Caki2 (cell line): ENCODE measurements at regions not wholly inside any gene's neighbourhood (a gene's known extent, or its start where the extent isn't known, plus 50 kb on each side); places are given as distances from the start of the nearest gene placed in this dataset.

Source experiments
- DNase-seq: peaks from one replicate; pipeline ENCODE4 v3.0.0-alpha.2; 2015; ENCODE audit warnings: low read depth
- in situ Hi-C: cut with HindIII; loops from 2 replicates; pipeline ENCODE4 v1.10.0; 2016; ENCODE audit warnings: low sequenced_read_pairs, low pct_unique_long_range_greater_than_20kb, mixed read lengths

DNA sequence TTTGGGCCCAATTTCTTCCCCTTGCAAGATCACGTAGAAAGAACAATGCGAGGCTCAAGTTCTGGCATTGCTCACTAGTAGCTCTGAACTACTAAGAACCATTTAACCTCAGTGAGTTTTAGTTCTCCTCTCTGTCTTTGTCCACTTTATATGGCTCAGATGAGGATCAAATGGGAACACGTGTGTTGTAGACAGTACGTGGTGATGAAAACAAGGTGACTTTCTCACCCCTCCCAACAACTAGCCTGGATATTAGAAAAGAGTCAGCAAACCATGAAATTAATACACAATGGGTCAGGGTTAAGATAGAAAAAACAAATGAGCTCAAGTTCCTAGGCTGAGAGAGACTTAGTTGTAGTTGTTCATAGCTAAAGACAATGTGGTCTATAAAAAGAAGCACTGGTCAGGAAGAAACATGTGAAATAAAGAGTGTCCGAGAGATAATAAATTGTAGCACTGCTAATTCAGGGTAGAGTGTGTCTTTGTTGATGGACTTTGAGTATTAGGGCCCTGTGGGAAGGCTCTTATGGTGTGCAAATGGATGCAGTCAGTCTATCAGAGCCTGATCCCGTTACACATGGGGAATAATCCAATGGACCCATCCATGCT is 417.0 kb downstream of the HAPSTR1 start:
- in situ Hi-C loops: no loop called here
- DNase-seq: no peak

DNA sequence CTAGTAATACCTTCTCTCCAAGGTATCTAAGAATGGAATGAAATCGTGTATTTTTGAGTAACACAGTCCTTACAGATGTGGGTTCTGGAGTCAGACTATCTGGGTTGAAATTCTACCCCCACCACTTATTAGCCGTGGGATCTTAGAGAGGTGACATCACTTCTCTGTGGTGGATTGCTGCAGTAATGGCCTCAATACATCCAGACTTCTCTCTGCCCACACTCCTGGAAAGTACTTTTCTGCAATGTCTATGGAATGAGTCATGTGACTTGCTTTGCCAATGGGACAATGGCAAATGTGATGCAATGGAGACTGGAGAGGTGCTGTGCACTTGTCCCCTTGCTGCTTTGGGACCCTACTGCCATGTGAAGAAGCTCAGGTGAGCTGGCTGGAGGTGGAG is 418.2 kb downstream of the HAPSTR1 start:
- in situ Hi-C loops: no loop called here
- DNase-seq: no peak

DNA sequence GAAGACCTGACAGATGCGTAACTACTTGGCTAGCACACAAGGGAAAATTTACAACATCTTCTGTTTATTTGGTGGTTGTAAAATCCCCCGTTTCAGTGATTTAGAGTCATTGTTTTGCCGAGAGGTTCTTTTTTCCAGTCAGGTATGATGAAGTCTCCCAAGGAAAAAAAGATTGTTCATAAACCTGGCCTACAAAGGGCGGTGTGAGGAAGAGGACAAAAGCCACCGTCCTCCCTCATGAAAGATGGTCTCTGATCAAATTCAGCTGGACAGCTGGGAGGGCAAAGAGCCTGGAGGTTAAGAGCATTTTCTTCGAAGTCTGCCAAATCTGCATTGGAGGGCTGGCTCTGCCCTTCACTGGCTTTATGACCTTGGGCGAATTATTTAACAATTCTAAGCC is 419.9 kb downstream of the HAPSTR1 start:
- no peak for DNase-seq
- in situ Hi-C loops: no loop called here

DNA sequence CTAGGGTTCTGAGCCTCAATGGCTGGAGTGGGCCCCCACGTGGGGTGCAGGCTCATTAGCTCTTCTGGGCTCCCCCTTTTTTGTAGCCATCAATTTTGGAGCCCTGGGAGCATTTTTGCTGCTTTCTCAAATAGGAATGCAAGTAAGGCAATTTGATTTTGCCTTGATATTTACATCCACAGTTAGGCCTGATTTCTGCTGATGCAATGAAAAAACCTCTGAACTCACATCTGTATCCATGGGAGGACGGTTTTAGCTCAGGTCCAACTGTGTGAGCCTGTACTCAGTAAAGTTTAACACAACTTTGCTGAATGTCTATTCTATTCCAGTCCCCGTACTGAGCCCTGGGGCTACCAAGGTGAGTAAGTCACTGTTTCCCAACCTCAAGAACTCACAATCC is 425.0 kb downstream of the HAPSTR1 start:
- DNase-seq: no peak
- in situ Hi-C loops: no loop called here

DNA sequence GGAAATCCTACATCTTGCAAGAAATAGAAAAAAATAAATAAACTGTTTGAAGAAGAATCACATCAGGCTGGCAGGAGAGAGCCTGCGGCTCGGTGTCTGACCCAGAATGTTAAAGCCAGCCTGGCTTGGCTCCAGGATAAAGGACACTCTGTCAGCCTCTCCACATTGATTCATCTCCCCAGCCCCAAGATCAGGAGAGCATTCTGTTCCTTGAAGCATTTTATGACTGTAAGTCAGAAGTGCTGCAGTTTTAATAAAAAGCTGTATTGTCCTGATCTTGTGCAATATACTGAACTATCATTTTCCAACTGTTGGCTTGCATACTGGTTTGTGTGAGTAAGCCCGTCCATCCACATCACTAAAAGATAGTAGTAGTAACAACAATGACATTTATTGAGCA is 426.6 kb downstream of the HAPSTR1 start:
- no peak for DNase-seq
- in situ Hi-C loops: no loop called here

DNA sequence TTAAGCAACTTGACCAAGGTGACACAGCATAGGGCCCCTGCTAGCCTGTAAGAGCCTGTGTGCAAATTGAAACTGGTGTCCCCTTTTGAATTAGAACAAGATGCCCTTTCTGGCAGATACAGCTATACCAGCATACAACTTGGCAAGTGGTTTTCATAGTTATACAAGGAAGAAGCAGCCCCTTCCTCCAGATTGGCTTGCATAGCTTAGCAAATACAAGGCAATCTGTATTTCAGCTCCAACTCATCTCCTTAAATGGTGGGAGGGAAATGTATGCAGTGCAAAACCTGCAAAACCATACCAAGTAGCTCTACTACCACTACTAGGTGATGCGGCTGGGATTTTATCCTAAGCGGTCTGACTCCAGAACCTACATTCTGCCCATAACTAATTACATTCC is 427.1 kb downstream of the HAPSTR1 start:
- in situ Hi-C loops: no loop called here

DNA sequence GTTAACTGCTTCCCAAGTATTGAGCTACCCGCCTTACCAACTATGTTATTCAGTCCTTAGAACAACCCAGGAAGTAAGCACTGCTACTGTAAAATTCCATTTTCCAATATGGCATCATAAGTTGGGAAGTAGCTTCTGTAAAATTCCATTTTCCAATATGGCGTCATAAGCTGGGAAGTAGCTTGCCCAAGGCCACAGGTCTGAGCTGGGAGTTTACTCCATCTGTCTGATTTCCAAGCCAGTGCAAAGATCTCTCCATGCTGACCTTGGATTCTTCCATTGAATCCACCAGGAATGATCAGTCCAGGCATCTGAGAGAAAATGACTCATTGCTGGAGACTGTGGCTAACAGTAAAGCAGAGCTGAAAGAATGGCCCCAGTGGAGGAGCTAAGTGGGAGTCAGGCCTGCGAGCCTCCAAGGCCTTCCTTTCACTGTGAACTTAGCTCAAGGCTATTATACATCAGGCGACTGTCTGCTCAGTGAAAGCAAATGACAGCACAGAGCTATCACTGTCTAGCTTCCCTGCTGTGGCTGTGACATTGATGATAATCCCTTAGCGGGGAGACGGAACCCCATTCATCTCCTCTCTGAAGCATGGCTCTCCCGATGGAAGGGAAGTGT is 430.4 kb downstream of the HAPSTR1 start:
- in situ Hi-C loops: no loop called here
- DNase-seq: no peak

More for the DNA sequence above, 427.1 kb downstream of the HAPSTR1 start:
- DNase-seq: no peak

DNA sequence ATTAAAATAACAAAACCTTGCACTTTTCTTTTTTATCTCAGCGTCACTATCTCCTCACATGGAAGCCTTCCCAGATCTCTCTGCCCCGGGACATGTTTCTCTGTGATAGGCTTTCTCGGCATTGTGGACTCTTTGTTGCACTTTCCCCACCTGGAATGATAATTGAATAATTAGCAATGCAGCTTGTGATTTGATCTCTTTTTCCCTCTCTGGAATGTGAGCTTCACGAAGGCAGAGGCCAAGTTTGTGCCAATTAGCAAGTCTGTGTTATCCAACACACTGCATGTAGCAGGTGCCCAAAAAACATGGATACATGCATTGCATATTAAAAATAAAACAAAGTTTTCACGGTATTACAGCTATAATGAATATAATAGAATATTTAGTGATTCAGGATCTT is 431.2 kb downstream of the HAPSTR1 start:
- DNase-seq: no peak
- in situ Hi-C loops: no loop called here

DNA sequence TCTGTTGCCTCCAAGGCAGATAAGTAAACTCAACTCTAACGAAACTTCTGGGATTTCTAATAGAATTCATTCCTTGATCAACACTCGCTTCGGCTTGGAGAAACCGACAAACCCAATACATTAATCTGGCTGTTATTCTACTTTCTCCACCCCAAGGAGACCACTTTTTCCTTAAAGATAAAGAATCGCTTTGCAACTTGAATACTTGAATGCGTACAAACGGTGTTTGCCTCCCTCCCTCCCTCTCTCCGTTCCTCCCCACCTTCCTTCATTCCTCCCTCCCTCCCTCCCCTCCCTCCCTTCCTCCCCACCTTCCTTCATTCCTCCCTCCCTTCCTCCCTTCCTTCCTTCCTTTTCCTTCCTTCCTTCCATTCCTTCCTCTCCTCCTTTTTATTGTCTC is 432.6 kb downstream of the HAPSTR1 start:
- no peak for DNase-seq
- in situ Hi-C loops: no loop called here

DNA sequence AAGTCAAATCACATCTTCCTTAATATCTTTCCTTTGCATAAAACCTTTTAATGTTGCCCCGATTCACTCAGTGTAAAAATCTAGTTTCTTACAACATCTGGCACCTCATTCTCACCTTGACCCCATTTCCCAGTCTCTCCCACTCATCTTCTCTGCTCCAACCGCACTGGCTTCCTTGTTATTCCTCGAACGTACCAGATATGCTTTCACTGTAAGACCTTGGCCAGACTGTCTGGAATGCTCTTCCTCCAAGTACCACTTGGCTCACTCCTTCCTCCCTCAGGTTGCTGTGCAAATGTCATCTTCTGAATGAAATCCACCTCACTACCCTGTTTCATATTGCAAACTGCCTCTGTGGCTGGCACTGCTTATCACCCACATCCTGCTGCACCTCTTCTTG is 433.6 kb downstream of the HAPSTR1 start:
- DNase-seq: no peak
- in situ Hi-C loops: no loop called here

DNA sequence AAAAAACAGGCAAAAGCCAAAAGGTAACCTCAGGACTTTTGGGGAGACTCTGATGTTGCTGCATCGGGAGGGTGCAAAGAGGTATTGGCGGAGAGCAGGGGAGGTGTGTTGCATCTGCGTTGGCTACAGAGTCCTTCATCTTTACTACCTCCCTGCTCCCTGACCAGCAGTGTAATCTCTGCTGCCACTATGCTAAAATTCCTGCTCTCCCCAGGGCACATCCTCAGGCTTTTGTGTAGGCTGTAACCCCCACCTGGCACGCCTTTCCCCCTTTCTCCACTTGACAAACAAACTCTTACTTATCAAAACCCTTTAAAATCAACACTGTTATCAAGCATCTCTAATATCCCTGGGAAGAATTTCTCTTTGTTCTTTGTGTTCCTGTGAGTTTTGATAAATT is 435.3 kb downstream of the HAPSTR1 start:
- no peak for DNase-seq
- in situ Hi-C loops: no loop called here

DNA sequence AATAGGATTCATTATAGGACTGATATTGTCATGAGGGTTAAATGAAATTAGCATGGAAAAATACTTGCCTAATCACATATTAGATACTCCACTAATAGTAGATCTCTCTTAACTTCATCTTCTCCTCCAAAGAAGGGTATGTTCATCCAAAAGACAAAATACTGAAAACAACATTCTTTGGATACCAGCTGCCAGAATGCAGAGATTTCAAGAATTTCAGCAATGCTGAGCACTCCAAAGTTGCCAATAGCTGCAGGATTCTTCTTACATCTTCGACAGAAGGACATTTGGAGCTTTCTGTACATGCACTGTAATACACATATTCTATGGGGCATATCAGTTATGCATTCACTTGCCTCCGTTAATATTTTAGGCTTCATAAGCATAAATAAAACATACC is 436.5 kb downstream of the HAPSTR1 start:
- in situ Hi-C loops: no loop called here
- DNase-seq: no peak

DNA sequence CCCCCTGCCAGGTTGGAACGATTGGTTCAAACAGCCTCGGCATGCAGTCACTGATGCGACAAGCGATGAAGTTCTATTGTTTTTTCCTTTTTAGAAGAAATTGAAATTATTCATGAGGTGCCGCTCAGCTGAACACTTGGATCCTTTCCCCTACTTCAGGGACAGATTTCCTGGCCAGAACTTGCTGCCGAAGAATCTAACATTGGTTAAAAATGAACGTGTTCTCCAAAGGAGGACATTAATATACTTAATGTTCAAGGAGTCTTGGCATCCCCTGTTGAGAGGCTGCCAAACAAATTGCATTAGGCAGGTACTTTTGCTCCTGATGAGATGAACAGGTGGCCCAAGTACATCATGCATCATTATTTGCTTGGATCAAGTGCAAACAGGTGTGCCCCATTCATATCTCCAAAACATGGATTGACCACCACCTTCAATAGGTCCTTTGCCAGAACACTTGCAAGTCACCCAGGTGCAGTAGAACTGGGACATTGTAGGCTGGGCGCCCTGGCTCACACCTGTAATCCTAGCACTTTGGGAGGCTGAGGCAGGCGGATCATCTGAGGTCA is 437.2 kb downstream of the HAPSTR1 start:
- in situ Hi-C loops: no loop called here
- DNase-seq: no peak

DNA sequence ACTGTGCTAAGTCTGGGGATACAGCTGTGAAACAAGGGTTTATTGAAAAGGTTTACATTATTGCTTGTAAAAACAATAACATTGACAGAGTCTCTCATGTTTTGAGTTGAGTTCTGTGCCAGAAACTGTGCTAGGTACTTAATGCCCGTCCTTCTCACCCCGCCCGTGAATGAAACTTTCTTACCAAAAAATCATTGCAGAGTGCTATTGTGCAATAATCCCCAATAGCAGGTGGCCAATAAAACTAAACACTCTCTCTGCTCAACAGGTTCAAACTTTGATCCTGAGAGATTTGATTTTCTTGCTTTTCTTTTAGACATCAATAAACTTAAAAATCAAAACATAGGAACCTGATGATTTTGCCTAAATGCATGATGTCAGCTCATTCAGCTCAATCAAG is 441.6 kb downstream of the HAPSTR1 start:
- in situ Hi-C loops: no loop called here
- DNase-seq: no peak

DNA sequence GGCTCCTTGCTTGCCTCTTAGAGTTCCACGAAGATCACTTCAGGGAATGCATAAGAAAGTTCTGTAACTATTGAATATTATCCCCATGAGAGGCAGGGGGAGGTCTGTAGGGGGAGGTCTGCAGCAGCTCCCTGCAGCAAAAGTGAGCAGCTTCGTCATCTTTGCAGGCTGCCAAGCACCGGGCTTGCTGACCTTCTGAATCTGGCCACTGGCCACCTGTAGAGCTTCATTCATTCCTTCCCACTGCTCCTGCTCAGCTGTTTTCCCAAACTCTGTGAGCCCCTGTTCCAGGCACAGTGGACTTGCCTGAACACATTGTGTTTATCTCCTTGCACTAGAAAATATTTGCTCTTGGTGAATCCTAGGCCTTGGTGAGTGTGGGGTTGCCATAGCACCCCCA is 443.3 kb downstream of the HAPSTR1 start:
- in situ Hi-C loops: no loop called here

DNA sequence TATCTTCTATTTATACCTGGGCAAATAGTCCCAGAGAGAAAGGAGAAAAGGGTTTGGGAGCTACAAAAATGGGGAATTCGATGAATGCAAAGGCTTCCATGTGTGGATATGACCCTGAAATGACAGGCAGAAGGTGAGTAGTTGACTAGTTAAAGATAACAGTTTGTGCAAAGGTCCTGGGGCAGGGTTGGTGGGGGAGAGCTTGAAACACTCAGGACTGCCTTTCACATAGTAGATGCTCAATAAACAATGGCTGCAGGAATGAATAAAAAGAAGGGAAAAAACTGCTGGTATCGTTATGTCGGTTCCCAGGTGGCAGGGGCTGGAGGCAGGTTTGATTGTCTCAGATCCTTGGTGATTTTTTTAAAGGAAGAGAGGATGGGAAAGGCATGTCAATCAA is 445.5 kb downstream of the HAPSTR1 start:
- in situ Hi-C loops: no loop called here
- DNase-seq: no peak

More for the DNA sequence above, 443.3 kb downstream of the HAPSTR1 start:
- no peak for DNase-seq

DNA sequence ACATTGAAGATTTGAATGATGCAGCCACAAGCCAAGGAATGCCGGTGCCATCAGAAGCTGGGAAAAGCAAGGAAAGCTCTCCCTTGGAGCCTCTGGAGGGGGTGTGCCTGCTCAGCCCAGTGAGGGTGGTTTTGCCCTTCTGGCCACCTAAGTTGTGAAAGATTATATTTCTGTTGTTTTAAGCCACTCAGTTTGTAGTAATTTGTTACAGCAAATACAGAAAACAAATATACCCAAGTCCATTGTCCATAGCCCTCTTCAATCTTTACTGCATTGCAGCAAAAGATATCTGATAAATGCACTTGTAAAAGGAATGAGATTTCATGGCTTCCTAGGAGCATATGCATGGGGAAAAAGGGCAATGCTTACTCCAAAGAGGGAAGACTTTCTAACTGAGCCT is 447.9 kb downstream of the HAPSTR1 start:
- no peak for DNase-seq
- in situ Hi-C loops: no loop called here

DNA sequence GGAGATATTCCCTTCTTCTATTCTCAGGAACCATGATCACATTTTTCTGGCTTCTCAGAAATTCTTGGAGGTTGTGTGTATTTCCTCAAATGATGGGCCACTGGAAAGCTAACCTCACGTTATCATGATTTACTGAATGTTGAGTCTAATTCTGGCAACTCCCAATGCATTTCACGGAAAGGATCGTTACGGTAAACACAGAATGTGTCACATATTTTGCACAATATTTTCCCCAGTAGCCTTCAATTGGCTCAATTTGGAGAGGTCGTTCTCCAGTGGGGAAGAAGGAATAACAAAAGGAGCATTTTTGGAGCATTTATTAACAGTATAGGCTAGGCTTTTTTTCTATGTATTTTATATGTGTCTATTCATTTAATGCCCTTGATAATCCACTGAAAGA is 450.3 kb downstream of the HAPSTR1 start:
- DNase-seq: no peak
- in situ Hi-C loops: no loop called here

DNA sequence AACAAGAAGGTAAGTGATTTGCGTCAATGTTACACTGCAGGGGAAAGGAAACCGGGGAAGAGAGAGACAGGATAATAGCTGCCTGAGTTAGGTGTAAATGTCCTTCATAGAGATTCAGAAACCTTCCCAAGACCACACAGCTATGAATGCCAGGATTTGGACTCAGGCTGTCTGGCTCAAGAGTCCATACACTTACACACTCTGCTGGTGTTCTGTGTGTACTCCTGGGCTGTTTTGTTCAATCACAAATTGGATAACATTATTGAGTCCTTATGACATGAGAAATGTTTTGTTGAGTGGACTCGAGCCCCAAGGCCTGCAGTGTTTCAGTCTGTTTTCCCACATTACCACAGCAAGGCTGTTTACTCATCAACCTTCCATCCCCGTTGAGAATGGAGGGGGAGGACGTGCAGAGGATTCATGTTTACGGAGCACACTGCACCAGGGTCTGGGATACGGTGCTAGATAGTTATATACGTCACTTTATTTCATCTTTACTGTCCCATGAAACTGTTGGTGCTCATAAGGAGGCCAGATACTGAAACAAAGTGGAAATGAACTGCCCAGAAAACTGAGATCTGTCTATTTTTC is 450.8 kb downstream of the HAPSTR1 start:
- no peak for DNase-seq
- in situ Hi-C loops: no loop called here
